A673 (cell line): ENCODE measurements at regions not wholly inside any gene's neighbourhood (a gene's known extent, or its start where the extent isn't known, plus 50 kb on each side); places are given as distances from the start of the nearest gene placed in this dataset.

ENCODE experiments used
- BruUV-seq: library from RNA; stranded (reverse); fragments of 400-500 nt; replicated peaks from 2 replicates; lab custom pipeline; 2021; lab: Mats Ljungman, UMichigan
- CTCF ChIA-PET: fragments of 300-600 bp; sonication (Branson Sonifier 250); formaldehyde crosslinking; loops from one replicate; lab custom pipeline; 2022; ENCODE audit warnings: antibody characterized with exemption; lab: Charles Lee
- POLR2A ChIA-PET: fragments of 300-600 bp; sonication (Branson Sonifier 250); formaldehyde crosslinking; loops from one replicate; lab custom pipeline; 2022; ENCODE audit warnings: antibody characterized with exemption; ENCODE audit not compliant: low non-redundant PET; lab: Charles Lee
- DNase-seq: peaks from one replicate; pipeline ENCODE4 v3.0.0-alpha.2; 2015; ENCODE audit warnings: low spot score
- H3K27ac ChIP-seq: fragments of 200-600 bp; sonication (generic); 2 replicates; pipeline ENCODE4 v1.5.1; 2016; ENCODE audit warnings: mixed run types, low read depth, mild to moderate bottlenecking, mixed read lengths, antibody characterized with exemption, low read length; ENCODE audit not compliant: poor library complexity, severe bottlenecking
- H3K27me3 ChIP-seq: fragments of 200-600 bp; sonication (generic); replicated peaks from 2 replicates; pipeline ENCODE4 v1.6.1; 2017; ENCODE audit warnings: mixed run types, low read depth, mild to moderate bottlenecking, mixed read lengths, antibody characterized with exemption, low read length; ENCODE audit not compliant: insufficient read depth, poor library complexity
- H3K36me3 ChIP-seq: fragments of 200-600 bp; sonication (generic); 2 replicates; pipeline ENCODE4 v1.6.1; 2016; ENCODE audit warnings: mixed run types, mild to moderate bottlenecking, mixed read lengths, antibody characterized with exemption, low read length; ENCODE audit not compliant: insufficient read depth, poor library complexity, severe bottlenecking
- H3K4me1 ChIP-seq: fragments of 200-600 bp; sonication (generic); 2 replicates; pipeline ENCODE4 v1.6.1; 2017; ENCODE audit warnings: mixed run types, mild to moderate bottlenecking, mixed read lengths, antibody characterized with exemption, low read length; ENCODE audit not compliant: insufficient read depth, poor library complexity, severe bottlenecking
- H3K4me3 ChIP-seq: fragments of 200-600 bp; sonication (generic); 2 replicates; pipeline ENCODE4 v1.5.1; 2016; ENCODE audit warnings: low read depth, mixed run types, mild to moderate bottlenecking, mixed read lengths, low read length; ENCODE audit not compliant: poor library complexity, severe bottlenecking
- H3K9me3 ChIP-seq: fragments of 200-600 bp; sonication (generic); 2 replicates; pipeline ENCODE4 v1.6.1; 2016; ENCODE audit warnings: mixed run types, low read depth, mild to moderate bottlenecking, mixed read lengths, antibody characterized with exemption, low read length; ENCODE audit not compliant: poor library complexity, severe bottlenecking
- EZH2 ChIP-seq: fragments of 200-600 bp; sonication (generic); IDR thresholded peaks from 2 replicates; pipeline ENCODE4 v1.6.1; 2017; ENCODE audit warnings: borderline replicate concordance, low read depth, mild to moderate bottlenecking, mixed read lengths, antibody characterized with exemption, low read length; ENCODE audit not compliant: poor library complexity, severe bottlenecking
- intact Hi-C: fragments of 100-400 bp; cut with micrococcal nuclease; formaldehyde crosslinking; loops from one replicate; pipeline ENCODE4 v1.10.0; 2022; ENCODE audit not compliant: unreplicated experiment
- TF ChIP-seq, protein P1 (sequence below): fragments of 300-800, 200-600 bp; sonication (generic); conservative IDR thresholded peaks from 2 replicates; pipeline ENCODE4 v1.5.1; 2017; ENCODE audit warnings: low read depth, mild to moderate bottlenecking, antibody characterized with exemption, low read length, moderate library complexity, mixed read lengths

DNA sequence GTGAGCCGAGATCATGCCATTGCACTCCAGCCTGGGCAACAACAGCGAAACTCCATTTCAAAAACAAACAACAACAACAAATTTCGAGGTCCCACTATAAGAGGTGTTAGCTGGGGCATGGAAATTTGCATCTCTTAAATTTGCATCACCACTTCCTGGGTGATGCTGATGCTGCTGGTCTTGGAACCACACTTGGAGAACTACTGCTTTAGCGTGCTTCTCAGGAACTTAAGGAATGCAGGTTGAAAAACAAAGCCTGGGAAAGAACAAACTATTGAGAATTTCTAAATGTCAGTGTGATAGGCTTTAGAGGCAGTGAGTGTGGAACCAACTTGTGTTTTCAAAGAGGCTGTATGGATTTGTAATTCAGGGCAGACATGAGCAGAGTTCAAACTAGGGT, 858.4 kb upstream of the ARPP21 start:
- H3K4me1 ChIP-seq = no peaks in the 10 kb centered on the region
- H3K27ac ChIP-seq = no peak overlapping the region
- no peaks in the 10 kb centered on the region for H3K9me3 ChIP-seq
- TF ChIP-seq EZH2 = no peak
- TF ChIP-seq, protein P1, sequence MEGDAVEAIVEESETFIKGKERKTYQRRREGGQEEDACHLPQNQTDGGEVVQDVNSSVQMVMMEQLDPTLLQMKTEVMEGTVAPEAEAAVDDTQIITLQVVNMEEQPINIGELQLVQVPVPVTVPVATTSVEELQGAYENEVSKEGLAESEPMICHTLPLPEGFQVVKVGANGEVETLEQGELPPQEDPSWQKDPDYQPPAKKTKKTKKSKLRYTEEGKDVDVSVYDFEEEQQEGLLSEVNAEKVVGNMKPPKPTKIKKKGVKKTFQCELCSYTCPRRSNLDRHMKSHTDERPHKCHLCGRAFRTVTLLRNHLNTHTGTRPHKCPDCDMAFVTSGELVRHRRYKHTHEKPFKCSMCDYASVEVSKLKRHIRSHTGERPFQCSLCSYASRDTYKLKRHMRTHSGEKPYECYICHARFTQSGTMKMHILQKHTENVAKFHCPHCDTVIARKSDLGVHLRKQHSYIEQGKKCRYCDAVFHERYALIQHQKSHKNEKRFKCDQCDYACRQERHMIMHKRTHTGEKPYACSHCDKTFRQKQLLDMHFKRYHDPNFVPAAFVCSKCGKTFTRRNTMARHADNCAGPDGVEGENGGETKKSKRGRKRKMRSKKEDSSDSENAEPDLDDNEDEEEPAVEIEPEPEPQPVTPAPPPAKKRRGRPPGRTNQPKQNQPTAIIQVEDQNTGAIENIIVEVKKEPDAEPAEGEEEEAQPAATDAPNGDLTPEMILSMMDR = no peak
- intact Hi-C loops = no loop called here
- ChIA-PET CTCF (no interaction called here), POLR2A (no interaction called here)
- H3K4me3 ChIP-seq = no peak overlapping the region
- no peak for DNase-seq
- no TSS peak for BruUV-seq
- no peaks in the 10 kb centered on the region for H3K36me3 ChIP-seq
- H3K27me3 ChIP-seq = no peaks in the 10 kb centered on the region

DNA sequence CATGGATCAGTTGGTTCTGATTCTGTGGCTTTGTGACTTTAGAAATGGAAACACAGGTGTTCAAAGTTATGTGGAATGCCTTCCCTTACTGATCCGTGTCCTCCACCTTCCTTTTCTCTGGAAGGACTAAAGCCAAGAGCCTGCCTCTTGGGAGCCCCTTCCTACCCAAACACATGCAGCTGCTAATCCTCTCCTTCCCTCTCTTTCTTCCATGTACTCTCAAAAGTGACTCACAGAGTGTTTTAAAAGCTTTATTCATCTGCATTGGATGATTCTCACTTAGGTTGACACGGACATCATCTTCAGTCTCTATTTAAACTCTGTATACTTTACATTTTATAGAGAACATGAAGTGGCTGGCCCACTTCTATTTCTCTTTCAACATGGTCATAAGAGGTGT, 856.5 kb upstream of the ARPP21 start:
- no peak for DNase-seq
- ChIA-PET POLR2A (no interaction called here), CTCF (no interaction called here)
- Histone ChIP-seq H3K27me3 (no peaks in the 10 kb centered on the region), H3K4me3 (no peak overlapping the region), H3K36me3 (no peaks in the 10 kb centered on the region), H3K27ac (no peak overlapping the region), H3K9me3 (no peaks in the 10 kb centered on the region), H3K4me1 (no peaks in the 10 kb centered on the region)
- BruUV-seq = no TSS peak
- intact Hi-C loops = no loop called here
- TF ChIP-seq, protein P1 = no peak

DNA sequence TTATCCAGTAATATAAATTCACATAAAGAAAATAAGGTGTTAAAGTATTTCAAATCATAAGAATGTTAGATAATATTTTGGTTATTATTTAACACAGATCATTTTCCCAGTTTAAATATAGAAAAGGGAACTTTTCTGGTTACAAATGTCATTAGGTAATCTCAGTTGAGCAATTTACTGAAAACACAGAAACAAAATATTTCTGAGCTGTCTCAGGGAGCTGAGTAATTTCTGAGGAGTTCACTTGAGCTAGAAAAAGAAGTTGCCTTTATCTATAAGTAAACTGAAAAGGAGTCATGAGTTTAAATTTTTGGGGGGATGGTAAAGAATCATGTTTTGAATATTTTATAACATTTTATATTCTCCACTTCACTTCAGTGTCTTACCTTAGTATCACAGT, 855.4 kb upstream of the ARPP21 start:
- BruUV-seq = no TSS peak
- Histone ChIP-seq H3K4me1 (no peaks in the 10 kb centered on the region), H3K4me3 (no peak overlapping the region), H3K9me3 (no peaks in the 10 kb centered on the region), H3K27ac (no peak overlapping the region), H3K36me3 (no peaks in the 10 kb centered on the region), H3K27me3 (no peaks in the 10 kb centered on the region)
- ChIA-PET POLR2A (no interaction called here), CTCF (no interaction called here)
- no peak for TF ChIP-seq EZH2
- TF ChIP-seq, protein P1 = no peak
- DNase-seq = no peak
- intact Hi-C loops = no loop called here
